ENCODE measurements at regions not wholly inside any gene's neighbourhood (a gene's known extent, or its start where the extent isn't known, plus 50 kb on each side); places are given as distances from the start of the nearest gene placed in this dataset.
"Not testable (repeated sequence)": the region's sequence is repeated elsewhere in the genome, so short reads cannot be mapped to it uniquely, and the experiment has no call there.

DNA sequence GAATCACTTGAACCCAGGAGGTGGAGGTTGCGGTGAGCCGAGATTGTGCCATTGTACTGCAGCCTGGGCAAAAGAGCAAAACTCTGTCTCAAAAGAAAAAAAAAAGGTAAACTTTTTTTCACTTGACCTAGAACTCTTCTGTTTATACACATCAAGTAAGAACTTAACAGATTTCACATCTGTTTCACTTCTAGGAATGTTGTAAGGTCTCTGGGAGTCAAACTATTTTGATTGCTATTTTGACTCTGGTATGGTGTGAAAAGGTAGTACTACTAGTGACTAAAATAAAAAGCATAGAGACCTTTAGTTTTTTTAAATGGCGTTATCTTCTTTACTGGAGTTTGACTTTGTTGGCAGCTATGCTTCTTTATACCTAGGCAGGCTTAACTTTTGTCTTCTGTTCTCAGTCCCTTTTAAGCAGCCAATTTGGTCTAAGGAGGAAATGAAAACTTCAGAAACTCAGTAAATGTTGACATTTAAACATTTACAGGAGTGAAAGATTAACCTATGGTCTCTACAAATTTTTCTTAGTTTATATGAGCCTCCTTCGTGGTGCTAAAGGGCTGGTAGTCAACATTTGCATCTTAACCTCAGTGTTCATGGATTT, 84.7 kb downstream of the METTL2B start:
- DNase-seq; intact Hi-C loops (cut with micrococcal nuclease); ATAC-seq (ENCODE audit: low read depth); H3K27me3 Mint-ChIP-seq; H3K9me3 Mint-ChIP-seq (ENCODE audit: insufficient read depth); H3K4me3 Mint-ChIP-seq; H3K36me3 ChIP-seq (replicated peaks in 1 of 2; ENCODE audit: control extremely low read depth in 1 of 2, control insufficient read depth in 1 of 2, extremely low read depth in 1 of 2, insufficient read depth in 2 of 2, low read length in 1 of 2); H3K27ac Mint-ChIP-seq; H3K9me3 ChIP-seq (ENCODE audit: control extremely low read depth in 1 of 3, control insufficient read depth in 2 of 3, insufficient read depth in 1 of 3, low read length in 2 of 3); H3K4me2 ChIP-seq (replicated peaks; ENCODE audit: low read depth, low read length, poor library complexity, severe bottlenecking); CTCF ChIA-PET; H3K4me3 ChIP-seq (ENCODE audit: control extremely low read depth in 1 of 5, extremely low read depth in 1 of 5, insufficient read depth in 1 of 5, low read depth in 2 of 5, low read length in 4 of 5); H3K9ac ChIP-seq (ENCODE audit: low read length); H4K20me1 ChIP-seq (ENCODE audit: control insufficient read depth, insufficient read depth, low read length, poor library complexity, severe bottlenecking); H3K4me1 ChIP-seq (ENCODE audit: control insufficient read depth in 2 of 2, insufficient read depth in 2 of 2, low read length in 2 of 2); H3K27me3 ChIP-seq (replicated peaks in 1 of 4; ENCODE audit: control extremely low read depth in 1 of 4, control insufficient read depth in 3 of 4, insufficient read depth in 4 of 4, low read length in 3 of 4); H3K27ac ChIP-seq (ENCODE audit: low read length in 2 of 2); POLR2A ChIA-PET; H2AFZ ChIP-seq (ENCODE audit: insufficient read depth, low read depth, low read length, poor library complexity, severe bottlenecking): not testable (repeated sequence)
- H3K4me1 Mint-ChIP-seq: peaks cover 12% of the 10 kb centered on the region
- H3K79me2 ChIP-seq (ENCODE audit: control insufficient read depth, insufficient read depth, low read length): peaks cover 31% of the 10 kb centered on the region
- 93% methylated on average over 3 of the region's 4 CpGs for WGBS (ENCODE audit: insufficient coverage)

DNA sequence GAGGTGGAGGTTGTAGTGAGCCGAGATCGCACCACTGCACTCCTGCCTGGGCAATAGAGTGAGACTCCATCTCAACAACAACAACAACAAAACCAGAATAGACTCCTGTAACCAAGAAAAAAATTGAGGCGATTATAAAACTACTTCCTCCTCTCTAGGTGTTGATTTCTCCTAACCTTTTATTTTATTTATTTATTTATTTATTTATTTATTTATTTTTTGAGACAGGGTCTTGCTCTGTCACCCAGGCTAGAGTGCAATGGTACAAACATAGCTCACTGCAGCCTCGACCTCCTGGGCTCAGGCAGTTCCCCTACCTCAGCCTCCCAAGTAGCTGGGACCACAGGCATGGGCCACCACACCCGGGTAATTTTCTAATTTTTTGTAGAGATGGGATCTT, 86.2 kb downstream of the METTL2B start:
- H3K4me1 ChIP-seq (ENCODE audit: control insufficient read depth in 2 of 2, insufficient read depth in 2 of 2, low read length in 2 of 2); H3K4me3 ChIP-seq (ENCODE audit: control extremely low read depth in 1 of 5, extremely low read depth in 1 of 5, insufficient read depth in 1 of 5, low read depth in 2 of 5, low read length in 4 of 5); DNase-seq; H3K9me3 Mint-ChIP-seq (ENCODE audit: insufficient read depth); ATAC-seq (ENCODE audit: low read depth); H3K9ac ChIP-seq (ENCODE audit: low read length); H4K20me1 ChIP-seq (ENCODE audit: control insufficient read depth, insufficient read depth, low read length, poor library complexity, severe bottlenecking); H3K27ac ChIP-seq (ENCODE audit: low read length in 2 of 2); H3K9me3 ChIP-seq (ENCODE audit: control extremely low read depth in 1 of 3, control insufficient read depth in 2 of 3, insufficient read depth in 1 of 3, low read length in 2 of 3); H3K36me3 ChIP-seq (replicated peaks in 1 of 2; ENCODE audit: control extremely low read depth in 1 of 2, control insufficient read depth in 1 of 2, extremely low read depth in 1 of 2, insufficient read depth in 2 of 2, low read length in 1 of 2); H3K27me3 ChIP-seq (replicated peaks in 1 of 4; ENCODE audit: control extremely low read depth in 1 of 4, control insufficient read depth in 3 of 4, insufficient read depth in 4 of 4, low read length in 3 of 4); POLR2A ChIA-PET; H3K27ac Mint-ChIP-seq; H2AFZ ChIP-seq (ENCODE audit: insufficient read depth, low read depth, low read length, poor library complexity, severe bottlenecking); intact Hi-C loops (cut with micrococcal nuclease); CTCF ChIA-PET; H3K4me3 Mint-ChIP-seq; H3K4me2 ChIP-seq (replicated peaks; ENCODE audit: low read depth, low read length, poor library complexity, severe bottlenecking); H3K27me3 Mint-ChIP-seq: not testable (repeated sequence)
- no CpG with 5 or more reads among the region's 5 CpGs for WGBS (ENCODE audit: insufficient coverage)
- peaks cover 30% of the 10 kb centered on the region for H3K79me2 ChIP-seq (ENCODE audit: control insufficient read depth, insufficient read depth, low read length)
- H3K4me1 Mint-ChIP-seq: peaks cover 12% of the 10 kb centered on the region

DNA sequence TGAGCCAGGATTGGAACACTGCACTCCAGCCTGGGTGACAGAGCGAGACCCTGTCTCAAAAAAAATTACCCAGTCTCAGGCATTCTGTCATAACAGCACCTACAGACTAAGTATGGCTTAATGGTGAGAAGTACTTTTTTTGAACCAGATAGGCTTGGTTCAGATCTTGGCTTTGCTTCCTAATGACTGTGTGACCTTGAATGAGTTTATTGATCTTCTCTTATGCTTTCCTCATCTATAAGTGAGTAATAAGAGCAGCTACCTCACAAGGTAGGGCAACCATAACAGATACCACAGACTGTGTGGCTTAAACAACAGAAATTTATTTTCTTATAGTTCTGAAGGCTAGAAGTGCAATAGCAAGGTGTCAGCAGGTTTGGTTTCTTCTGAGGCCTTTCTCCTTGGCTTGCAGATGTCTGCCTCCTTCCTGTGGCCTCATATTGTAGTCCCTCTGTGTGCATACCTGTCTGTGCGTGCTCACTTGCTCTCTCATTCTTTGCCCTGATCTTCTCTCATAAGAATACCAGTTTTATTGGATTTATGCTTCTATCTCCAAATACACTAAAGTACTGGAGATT, 87.7 kb downstream of the METTL2B start:
- H3K4me1 Mint-ChIP-seq: peaks cover 13% of the 10 kb centered on the region
- peaks cover 30% of the 10 kb centered on the region for H3K79me2 ChIP-seq (ENCODE audit: control insufficient read depth, insufficient read depth, low read length)
- H3K9me3 ChIP-seq (ENCODE audit: control extremely low read depth in 1 of 3, control insufficient read depth in 2 of 3, insufficient read depth in 1 of 3, low read length in 2 of 3); DNase-seq; H3K9me3 Mint-ChIP-seq (ENCODE audit: insufficient read depth); H3K4me3 Mint-ChIP-seq; H2AFZ ChIP-seq (ENCODE audit: insufficient read depth, low read depth, low read length, poor library complexity, severe bottlenecking); H3K27me3 Mint-ChIP-seq; intact Hi-C loops (cut with micrococcal nuclease); H3K36me3 ChIP-seq (replicated peaks in 1 of 2; ENCODE audit: control extremely low read depth in 1 of 2, control insufficient read depth in 1 of 2, extremely low read depth in 1 of 2, insufficient read depth in 2 of 2, low read length in 1 of 2); H3K27me3 ChIP-seq (replicated peaks in 1 of 4; ENCODE audit: control extremely low read depth in 1 of 4, control insufficient read depth in 3 of 4, insufficient read depth in 4 of 4, low read length in 3 of 4); H3K4me3 ChIP-seq (ENCODE audit: control extremely low read depth in 1 of 5, extremely low read depth in 1 of 5, insufficient read depth in 1 of 5, low read depth in 2 of 5, low read length in 4 of 5); H3K4me1 ChIP-seq (ENCODE audit: control insufficient read depth in 2 of 2, insufficient read depth in 2 of 2, low read length in 2 of 2); H3K9ac ChIP-seq (ENCODE audit: low read length); ATAC-seq (ENCODE audit: low read depth); H3K27ac ChIP-seq (ENCODE audit: low read length in 2 of 2); POLR2A ChIA-PET; H3K4me2 ChIP-seq (replicated peaks; ENCODE audit: low read depth, low read length, poor library complexity, severe bottlenecking); H3K27ac Mint-ChIP-seq; CTCF ChIA-PET: not testable (repeated sequence)
- no CpG with 5 or more reads among the region's 2 CpGs for WGBS (ENCODE audit: insufficient coverage)
- H4K20me1 ChIP-seq (ENCODE audit: control insufficient read depth, insufficient read depth, low read length, poor library complexity, severe bottlenecking): peaks cover 15% of the 10 kb centered on the region
